ENCODE measurements at regions not wholly inside any gene's neighbourhood (a gene's known extent, or its start where the extent isn't known, plus 50 kb on each side); places are given as distances from the start of the nearest gene placed in this dataset.

- TF ChIP-seq POLR2A (IDR thresholded peaks at IDR 0.05) (no peak), CTCF (IDR thresholded peaks at IDR 0.05) (no peak), POLR2AphosphoS5 (IDR thresholded peaks at IDR 0.05; ENCODE audit: insufficient read depth in 1 of 2, low read depth in 1 of 2) (no peak)
Observed at GRCh38 chr16:51691109-51691508, 540.0 kb upstream of the SALL1 start.

Data from vagina (tissue), 2 donors.